ENCODE measurements at regions not wholly inside any gene's neighbourhood (a gene's known extent, or its start where the extent isn't known, plus 50 kb on each side); places are given as distances from the start of the nearest gene placed in this dataset.

- Histone ChIP-seq H3K9ac (ENCODE audit: insufficient read length, low read depth) (no peak overlapping the region), H3K27me3 (ENCODE audit: insufficient read depth, insufficient read length) (no peaks in the 10 kb centered on the region), H3K36me3 (ENCODE audit: insufficient read depth, insufficient read length, low read length) (no peaks in the 10 kb centered on the region), H3K9me3 (ENCODE audit: insufficient read depth, low read length) (peaks cover 9% of the 10 kb centered on the region), H3K4me3 (ENCODE audit: insufficient read length, low read depth) (no peak overlapping the region), H3K4me1 (ENCODE audit: insufficient read depth, insufficient read length) (no peaks in the 10 kb centered on the region)
- DNase-seq (ENCODE audit: low read depth, low spot score) = no peak
- no peak for TF ChIP-seq ZNF274 (IDR thresholded peaks at IDR 0.05; ENCODE audit: low read depth, low read length)
- TF ChIP-seq SUZ12 (IDR thresholded peaks at IDR 0.05; ENCODE audit: extremely low read depth, insufficient read depth, insufficient read length) = no peak
- no peak for TF ChIP-seq YY1 (IDR thresholded peaks at IDR 0.05; ENCODE audit: insufficient read depth, insufficient read length)
Observed at GRCh38 chr2:189247276-189247675, 67.7 kb upstream of the COL5A2 start.

DNA sequence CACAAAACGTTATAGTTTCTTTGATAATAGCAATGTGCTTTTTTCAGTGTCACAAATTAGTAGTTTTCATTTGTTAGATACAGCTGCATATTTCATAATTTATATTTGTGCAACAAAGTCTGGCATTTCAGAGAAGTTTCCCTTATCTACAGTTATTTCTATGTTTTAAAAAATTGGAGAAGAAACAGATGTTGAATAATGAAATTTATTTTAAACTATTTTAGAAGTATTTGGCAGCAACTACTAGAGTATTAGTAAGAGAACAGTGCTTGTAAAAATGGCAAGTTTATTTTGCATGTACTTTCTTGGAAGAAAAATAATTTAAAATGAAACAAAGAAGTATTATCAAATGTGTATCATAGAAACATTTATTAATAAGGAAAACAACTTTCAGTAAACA is 68.6 kb upstream of the COL5A2 start:
- Histone ChIP-seq H3K9ac (ENCODE audit: insufficient read length, low read depth) (no peak overlapping the region), H3K9me3 (ENCODE audit: insufficient read depth, low read length) (peaks cover 9% of the 10 kb centered on the region), H3K4me1 (ENCODE audit: insufficient read depth, insufficient read length) (no peaks in the 10 kb centered on the region), H3K36me3 (ENCODE audit: insufficient read depth, insufficient read length, low read length) (no peaks in the 10 kb centered on the region), H3K4me3 (ENCODE audit: insufficient read length, low read depth) (no peak overlapping the region), H3K27me3 (ENCODE audit: insufficient read depth, insufficient read length) (no peaks in the 10 kb centered on the region)
- no peak for TF ChIP-seq ZNF274 (IDR thresholded peaks at IDR 0.05; ENCODE audit: low read depth, low read length)
- no peak for TF ChIP-seq SUZ12 (IDR thresholded peaks at IDR 0.05; ENCODE audit: extremely low read depth, insufficient read depth, insufficient read length)
- no peak for TF ChIP-seq YY1 (IDR thresholded peaks at IDR 0.05; ENCODE audit: insufficient read depth, insufficient read length)
- DNase-seq (ENCODE audit: low read depth, low spot score) = no peak

GRCh38 chr2:189249171-189249570 is 69.6 kb upstream of the COL5A2 start:
- no peaks in the 10 kb centered on the region for H3K4me1 ChIP-seq (ENCODE audit: insufficient read depth, insufficient read length)
- DNase-seq (ENCODE audit: low read depth, low spot score) = no peak
- no peak overlapping the region for H3K4me3 ChIP-seq (ENCODE audit: insufficient read length, low read depth)
- no peak overlapping the region for H3K9ac ChIP-seq (ENCODE audit: insufficient read length, low read depth)
- no peaks in the 10 kb centered on the region for H3K36me3 ChIP-seq (ENCODE audit: insufficient read depth, insufficient read length, low read length)
- H3K9me3 ChIP-seq (ENCODE audit: insufficient read depth, low read length) = no peaks in the 10 kb centered on the region
- TF ChIP-seq SUZ12 (IDR thresholded peaks at IDR 0.05; ENCODE audit: extremely low read depth, insufficient read depth, insufficient read length) = no peak
- no peak for TF ChIP-seq YY1 (IDR thresholded peaks at IDR 0.05; ENCODE audit: insufficient read depth, insufficient read length)
- TF ChIP-seq ZNF274 (IDR thresholded peaks at IDR 0.05; ENCODE audit: low read depth, low read length) = no peak
- H3K27me3 ChIP-seq (ENCODE audit: insufficient read depth, insufficient read length) = no peaks in the 10 kb centered on the region

DNA sequence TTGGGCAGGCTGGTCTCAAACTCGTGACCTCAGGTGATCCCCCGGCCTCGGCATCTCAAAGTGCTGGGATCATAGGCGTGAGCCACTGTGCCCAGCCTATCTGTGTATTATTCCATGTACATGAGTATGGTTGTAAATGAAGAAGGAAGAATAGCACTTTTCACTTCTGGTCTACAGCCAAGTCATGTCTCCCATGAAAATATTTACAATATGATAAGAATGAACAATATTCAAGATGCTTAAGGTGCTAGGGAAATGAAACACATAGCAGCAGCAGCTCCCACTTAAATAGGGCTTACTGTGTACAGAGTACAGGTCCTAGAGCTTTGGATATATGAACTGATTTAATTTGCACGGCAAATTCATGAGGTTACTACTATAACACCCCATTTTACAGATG is 70.3 kb upstream of the COL5A2 start:
- Histone ChIP-seq H3K27me3 (ENCODE audit: insufficient read depth, insufficient read length) (no peaks in the 10 kb centered on the region), H3K36me3 (ENCODE audit: insufficient read depth, insufficient read length, low read length) (no peaks in the 10 kb centered on the region)
- TF ChIP-seq SUZ12 (IDR thresholded peaks at IDR 0.05; ENCODE audit: extremely low read depth, insufficient read depth, insufficient read length) (no peak), ZNF274 (IDR thresholded peaks at IDR 0.05; ENCODE audit: low read depth, low read length) (no peak), YY1 (IDR thresholded peaks at IDR 0.05; ENCODE audit: insufficient read depth, insufficient read length) (no peak)

DNA sequence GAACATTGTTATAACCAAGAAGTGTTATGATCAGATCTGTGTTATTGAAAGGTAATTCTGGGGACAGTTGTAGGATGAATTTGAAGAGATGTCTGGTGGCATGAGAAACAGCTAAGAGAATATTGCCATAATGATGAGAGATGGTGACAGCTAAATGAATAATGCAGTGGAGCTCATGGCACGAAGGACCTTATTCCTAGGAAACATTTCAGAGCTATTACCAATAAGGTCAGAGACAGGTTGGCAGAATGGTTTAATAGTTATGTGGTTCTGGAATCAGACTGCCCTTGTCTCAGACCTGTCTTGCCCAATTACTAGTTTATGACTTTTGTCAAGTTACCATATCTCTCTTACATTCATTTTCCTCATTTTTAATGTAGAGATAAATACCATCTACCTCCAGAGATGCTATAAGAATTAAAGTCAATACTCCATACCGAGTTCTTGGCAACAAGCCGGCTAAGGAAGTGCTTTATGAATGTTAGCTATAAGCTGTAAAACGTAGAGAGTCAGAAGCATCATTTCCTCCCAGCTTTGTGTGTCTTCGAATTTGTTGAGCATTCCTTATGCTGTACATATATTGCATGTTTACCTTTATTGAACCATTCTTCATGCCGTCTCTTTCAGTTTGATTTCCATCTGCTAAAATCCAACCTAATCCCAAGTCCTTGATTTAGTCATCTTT is 73.6 kb upstream of the COL5A2 start:
- Histone ChIP-seq H3K4me1 (ENCODE audit: insufficient read depth, insufficient read length) (no peaks in the 10 kb centered on the region), H3K36me3 (ENCODE audit: insufficient read depth, insufficient read length, low read length) (no peaks in the 10 kb centered on the region), H3K4me3 (ENCODE audit: insufficient read length, low read depth) (no peak overlapping the region), H3K27me3 (ENCODE audit: insufficient read depth, insufficient read length) (no peaks in the 10 kb centered on the region), H3K9ac (ENCODE audit: insufficient read length, low read depth) (no peak overlapping the region), H3K9me3 (ENCODE audit: insufficient read depth, low read length) (no peaks in the 10 kb centered on the region)
- TF ChIP-seq SUZ12 (IDR thresholded peaks at IDR 0.05; ENCODE audit: extremely low read depth, insufficient read depth, insufficient read length) = no peak
- no peak for TF ChIP-seq YY1 (IDR thresholded peaks at IDR 0.05; ENCODE audit: insufficient read depth, insufficient read length)
- no peak for TF ChIP-seq ZNF274 (IDR thresholded peaks at IDR 0.05; ENCODE audit: low read depth, low read length)
- no peak for DNase-seq (ENCODE audit: low read depth, low spot score)

More for the DNA sequence above, 70.3 kb upstream of the COL5A2 start:
- Histone ChIP-seq H3K9me3 (ENCODE audit: insufficient read depth, low read length) (no peaks in the 10 kb centered on the region), H3K9ac (ENCODE audit: insufficient read length, low read depth) (no peak overlapping the region), H3K4me3 (ENCODE audit: insufficient read length, low read depth) (no peak overlapping the region), H3K4me1 (ENCODE audit: insufficient read depth, insufficient read length) (no peaks in the 10 kb centered on the region)
- DNase-seq (ENCODE audit: low read depth, low spot score) = no peak

DNA sequence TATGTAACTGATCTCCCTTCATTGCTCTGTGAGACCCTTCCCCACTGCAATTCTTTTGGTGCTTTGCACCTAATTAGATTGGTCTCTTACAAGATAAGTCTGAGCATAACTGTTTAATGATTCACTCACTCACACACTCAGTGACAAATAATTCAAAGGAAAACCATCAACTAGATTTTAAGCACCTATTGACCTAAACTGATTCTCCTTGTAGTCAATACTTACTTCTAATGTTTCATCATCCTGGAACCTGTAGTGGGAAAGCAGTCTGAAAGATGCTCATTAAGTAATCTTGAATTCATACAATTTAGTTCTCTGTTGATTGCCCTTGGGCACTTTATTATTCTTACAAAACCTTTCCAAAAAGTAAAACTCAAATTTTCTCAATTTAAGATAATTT is 74.3 kb upstream of the COL5A2 start:
- DNase-seq (ENCODE audit: low read depth, low spot score) = no peak
- H3K27me3 ChIP-seq (ENCODE audit: insufficient read depth, insufficient read length) = no peaks in the 10 kb centered on the region
- H3K4me1 ChIP-seq (ENCODE audit: insufficient read depth, insufficient read length) = no peaks in the 10 kb centered on the region
- TF ChIP-seq SUZ12 (IDR thresholded peaks at IDR 0.05; ENCODE audit: extremely low read depth, insufficient read depth, insufficient read length) (no peak), ZNF274 (IDR thresholded peaks at IDR 0.05; ENCODE audit: low read depth, low read length) (no peak), YY1 (IDR thresholded peaks at IDR 0.05; ENCODE audit: insufficient read depth, insufficient read length) (no peak)
- H3K36me3 ChIP-seq (ENCODE audit: insufficient read depth, insufficient read length, low read length) = no peaks in the 10 kb centered on the region
- H3K4me3 ChIP-seq (ENCODE audit: insufficient read length, low read depth) = no peak overlapping the region
- no peaks in the 10 kb centered on the region for H3K9me3 ChIP-seq (ENCODE audit: insufficient read depth, low read length)
- no peak overlapping the region for H3K9ac ChIP-seq (ENCODE audit: insufficient read length, low read depth)

DNA sequence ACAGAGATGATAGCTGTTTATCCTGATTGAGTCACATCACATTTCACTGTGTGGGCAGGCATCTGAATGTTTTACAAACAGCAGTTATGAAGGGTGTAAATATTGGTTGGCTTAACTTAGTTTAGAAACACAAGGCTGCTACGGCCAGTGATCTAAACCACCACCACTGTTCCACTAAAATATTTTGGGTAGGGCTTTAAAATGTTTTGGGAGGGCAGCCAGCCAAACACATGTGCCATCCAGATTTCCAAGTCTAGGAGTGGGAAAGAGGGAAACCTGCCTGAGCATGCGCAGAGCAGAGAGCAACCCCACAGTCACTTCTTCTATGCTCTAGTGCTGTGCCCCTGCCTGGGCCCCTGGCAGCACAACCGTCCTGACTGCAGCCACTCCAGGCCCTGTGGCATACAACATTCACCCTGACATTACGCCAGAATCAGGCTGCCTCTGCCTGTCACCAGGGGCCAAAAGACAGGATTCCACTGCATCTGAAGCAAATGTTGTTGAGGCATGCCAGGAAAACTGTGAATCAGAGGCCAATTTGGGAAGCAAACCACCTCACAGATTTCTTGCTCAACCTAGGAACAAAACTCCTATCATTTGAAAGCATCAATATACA is 74.8 kb upstream of the COL5A2 start:
- no peaks in the 10 kb centered on the region for H3K4me1 ChIP-seq (ENCODE audit: insufficient read depth, insufficient read length)
- H3K4me3 ChIP-seq (ENCODE audit: insufficient read length, low read depth) = no peak overlapping the region
- no peak for DNase-seq (ENCODE audit: low read depth, low spot score)
- H3K9ac ChIP-seq (ENCODE audit: insufficient read length, low read depth) = no peak overlapping the region
- no peaks in the 10 kb centered on the region for H3K9me3 ChIP-seq (ENCODE audit: insufficient read depth, low read length)
- H3K36me3 ChIP-seq (ENCODE audit: insufficient read depth, insufficient read length, low read length) = no peaks in the 10 kb centered on the region
- TF ChIP-seq SUZ12 (IDR thresholded peaks at IDR 0.05; ENCODE audit: extremely low read depth, insufficient read depth, insufficient read length) (no peak), ZNF274 (IDR thresholded peaks at IDR 0.05; ENCODE audit: low read depth, low read length) (no peak), YY1 (IDR thresholded peaks at IDR 0.05; ENCODE audit: insufficient read depth, insufficient read length) (no peak)
- H3K27me3 ChIP-seq (ENCODE audit: insufficient read depth, insufficient read length) = no peaks in the 10 kb centered on the region
